ENCODE measurements at regions not wholly inside any gene's neighbourhood (a gene's known extent, or its start where the extent isn't known, plus 50 kb on each side); places are given as distances from the start of the nearest gene placed in this dataset.

DNA sequence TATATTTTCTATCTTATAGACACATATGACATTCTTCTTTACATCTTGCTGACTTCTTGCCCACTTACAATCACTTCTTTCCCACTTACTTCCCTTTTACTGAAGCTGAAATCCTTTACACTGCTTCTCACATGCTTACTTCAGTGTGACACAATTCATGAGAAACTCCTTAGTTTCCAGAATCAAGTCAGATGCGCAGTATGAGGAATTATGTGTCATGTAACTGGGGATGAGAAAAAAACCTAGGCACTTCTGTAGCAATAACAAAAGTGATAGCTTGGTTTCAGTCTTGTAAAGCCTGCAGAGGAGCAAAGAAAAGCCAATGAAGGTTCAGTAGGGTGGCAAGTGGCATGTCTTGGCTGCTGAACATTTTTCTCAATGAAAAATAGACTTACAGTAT is 566.2 kb upstream of the RGS18 start:
- TF ChIP-seq, protein P1, sequence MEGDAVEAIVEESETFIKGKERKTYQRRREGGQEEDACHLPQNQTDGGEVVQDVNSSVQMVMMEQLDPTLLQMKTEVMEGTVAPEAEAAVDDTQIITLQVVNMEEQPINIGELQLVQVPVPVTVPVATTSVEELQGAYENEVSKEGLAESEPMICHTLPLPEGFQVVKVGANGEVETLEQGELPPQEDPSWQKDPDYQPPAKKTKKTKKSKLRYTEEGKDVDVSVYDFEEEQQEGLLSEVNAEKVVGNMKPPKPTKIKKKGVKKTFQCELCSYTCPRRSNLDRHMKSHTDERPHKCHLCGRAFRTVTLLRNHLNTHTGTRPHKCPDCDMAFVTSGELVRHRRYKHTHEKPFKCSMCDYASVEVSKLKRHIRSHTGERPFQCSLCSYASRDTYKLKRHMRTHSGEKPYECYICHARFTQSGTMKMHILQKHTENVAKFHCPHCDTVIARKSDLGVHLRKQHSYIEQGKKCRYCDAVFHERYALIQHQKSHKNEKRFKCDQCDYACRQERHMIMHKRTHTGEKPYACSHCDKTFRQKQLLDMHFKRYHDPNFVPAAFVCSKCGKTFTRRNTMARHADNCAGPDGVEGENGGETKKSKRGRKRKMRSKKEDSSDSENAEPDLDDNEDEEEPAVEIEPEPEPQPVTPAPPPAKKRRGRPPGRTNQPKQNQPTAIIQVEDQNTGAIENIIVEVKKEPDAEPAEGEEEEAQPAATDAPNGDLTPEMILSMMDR (IDR thresholded peaks at IDR 0.05; ENCODE audit: poor library complexity, severe bottlenecking): no peak
- ATAC-seq (ENCODE audit: low read depth) (no peak), DNase-seq (ENCODE audit: low spot score) (no peak)
- H3K9me3 ChIP-seq (ENCODE audit: severe bottlenecking): no peaks in the 10 kb centered on the region
- no peak overlapping the region for H3K27ac ChIP-seq (ENCODE audit: poor library complexity, severe bottlenecking)
- H3K36me3 ChIP-seq (ENCODE audit: low read depth): no peaks in the 10 kb centered on the region
- H3K27me3 ChIP-seq (ENCODE audit: insufficient read depth, poor library complexity, severe bottlenecking): no peaks in the 10 kb centered on the region
- no peak overlapping the region for H3K4me3 ChIP-seq (ENCODE audit: severe bottlenecking)
- no peaks in the 10 kb centered on the region for H3K4me1 ChIP-seq (ENCODE audit: insufficient read depth, poor library complexity, severe bottlenecking)

DNA sequence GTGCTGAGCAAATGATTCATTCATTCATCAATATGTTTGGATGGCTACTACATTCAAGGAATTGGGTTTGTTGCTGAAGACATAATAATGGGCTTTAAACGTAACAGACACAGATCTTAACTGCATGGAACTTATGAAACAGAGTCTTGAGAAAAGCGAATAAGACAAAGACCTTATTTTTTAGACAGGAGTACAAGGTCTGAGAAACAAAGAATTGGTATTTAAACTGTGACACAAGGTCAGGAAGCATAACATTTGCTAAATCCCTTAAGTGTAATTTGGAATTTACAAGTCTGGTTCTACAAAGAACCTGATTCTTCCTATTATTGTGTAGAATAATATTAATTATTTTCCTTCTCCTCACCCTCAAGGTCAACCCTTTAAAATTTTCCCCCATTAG is 565.4 kb upstream of the RGS18 start:
- TF ChIP-seq, protein P1 (IDR thresholded peaks at IDR 0.05; ENCODE audit: poor library complexity, severe bottlenecking): no peak
- ATAC-seq (ENCODE audit: low read depth): no peak
- H3K27me3 ChIP-seq (ENCODE audit: insufficient read depth, poor library complexity, severe bottlenecking): no peaks in the 10 kb centered on the region
- DNase-seq (ENCODE audit: low spot score): no peak
- no peak overlapping the region for H3K4me3 ChIP-seq (ENCODE audit: severe bottlenecking)
- no peaks in the 10 kb centered on the region for H3K4me1 ChIP-seq (ENCODE audit: insufficient read depth, poor library complexity, severe bottlenecking)
- H3K36me3 ChIP-seq (ENCODE audit: low read depth): no peaks in the 10 kb centered on the region
- H3K27ac ChIP-seq (ENCODE audit: poor library complexity, severe bottlenecking): no peak overlapping the region
- H3K9me3 ChIP-seq (ENCODE audit: severe bottlenecking): no peaks in the 10 kb centered on the region

DNA sequence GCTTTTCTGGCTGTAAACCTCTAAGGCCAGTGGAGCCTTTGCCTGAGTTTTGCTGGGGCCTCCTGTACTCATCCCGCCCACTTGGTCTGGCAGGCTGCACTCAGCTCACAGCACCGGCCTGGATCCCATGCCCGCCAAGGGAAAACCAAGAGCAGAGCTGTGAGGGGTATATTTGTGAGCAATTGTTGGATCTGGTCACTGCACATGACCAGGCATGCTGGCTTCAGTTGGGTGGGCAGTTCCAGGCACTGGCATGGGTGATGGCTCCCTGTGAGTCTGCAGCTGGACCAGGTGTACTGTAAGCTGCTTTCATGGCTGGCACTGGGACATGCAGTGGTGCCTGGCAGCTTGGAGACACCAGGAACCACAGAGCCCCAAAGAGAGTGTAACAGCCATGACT is 563.1 kb upstream of the RGS18 start:
- H3K27ac ChIP-seq (ENCODE audit: poor library complexity, severe bottlenecking): no peak overlapping the region
- H3K36me3 ChIP-seq (ENCODE audit: low read depth): no peaks in the 10 kb centered on the region
- no peaks in the 10 kb centered on the region for H3K4me1 ChIP-seq (ENCODE audit: insufficient read depth, poor library complexity, severe bottlenecking)
- no peaks in the 10 kb centered on the region for H3K27me3 ChIP-seq (ENCODE audit: insufficient read depth, poor library complexity, severe bottlenecking)
- TF ChIP-seq, protein P1 (IDR thresholded peaks at IDR 0.05; ENCODE audit: poor library complexity, severe bottlenecking): no peak
- DNase-seq (ENCODE audit: low spot score): no peak
- no peaks in the 10 kb centered on the region for H3K9me3 ChIP-seq (ENCODE audit: severe bottlenecking)
- no peak for ATAC-seq (ENCODE audit: low read depth)
- no peak overlapping the region for H3K4me3 ChIP-seq (ENCODE audit: severe bottlenecking)

DNA sequence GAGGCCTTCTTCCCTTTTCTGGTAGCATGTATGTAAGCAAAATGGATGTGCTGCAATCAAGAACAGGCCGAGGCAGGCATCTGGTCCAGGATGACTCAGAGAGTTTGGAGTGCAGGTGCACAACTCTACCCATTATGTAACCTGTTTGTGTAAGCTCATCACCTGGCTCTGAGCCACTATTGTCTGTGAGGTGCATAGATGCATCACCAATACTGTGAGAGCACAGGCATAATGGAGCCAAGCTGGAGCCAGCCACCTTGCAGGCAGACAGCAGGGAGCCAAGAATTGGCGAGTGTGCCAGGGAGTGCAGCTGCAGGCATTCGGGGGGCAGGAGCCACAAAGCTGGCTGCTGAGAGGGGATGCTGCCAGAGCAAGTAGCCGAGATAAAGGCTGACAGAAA is 549.9 kb upstream of the RGS18 start:
- no peak overlapping the region for H3K4me3 ChIP-seq (ENCODE audit: severe bottlenecking)
- peaks cover 3% of the 10 kb centered on the region for H3K4me1 ChIP-seq (ENCODE audit: insufficient read depth, poor library complexity, severe bottlenecking)
- no peak overlapping the region for H3K27ac ChIP-seq (ENCODE audit: poor library complexity, severe bottlenecking)
- no peaks in the 10 kb centered on the region for H3K27me3 ChIP-seq (ENCODE audit: insufficient read depth, poor library complexity, severe bottlenecking)
- no peaks in the 10 kb centered on the region for H3K36me3 ChIP-seq (ENCODE audit: low read depth)
- ATAC-seq (ENCODE audit: low read depth) (peak; percentile 92), DNase-seq (ENCODE audit: low spot score) (peak; percentile 82)
- TF ChIP-seq, protein P1 (IDR thresholded peaks at IDR 0.05; ENCODE audit: poor library complexity, severe bottlenecking): no peak
- H3K9me3 ChIP-seq (ENCODE audit: severe bottlenecking): no peaks in the 10 kb centered on the region

DNA sequence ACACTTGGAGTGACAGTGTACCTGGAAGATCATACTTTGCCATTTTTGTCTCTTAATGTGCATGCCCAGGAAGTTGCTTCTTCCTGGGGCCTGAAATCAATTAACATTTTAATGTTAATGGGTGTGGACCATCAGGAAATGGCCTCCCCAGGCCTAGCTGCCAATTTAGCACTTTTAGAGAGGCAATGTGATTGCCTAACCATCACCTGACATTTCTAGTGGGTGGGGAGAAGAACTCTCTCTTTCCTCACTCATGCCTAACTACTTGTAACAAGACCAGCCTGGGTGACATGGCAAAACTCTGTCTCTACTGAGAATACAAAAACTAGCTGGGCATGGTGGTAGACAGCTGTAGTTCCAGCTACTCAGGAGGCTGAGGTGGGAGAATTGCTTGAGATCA is 549.0 kb upstream of the RGS18 start:
- TF ChIP-seq, protein P1 (IDR thresholded peaks at IDR 0.05; ENCODE audit: poor library complexity, severe bottlenecking): no peak
- Histone ChIP-seq H3K27ac (ENCODE audit: poor library complexity, severe bottlenecking) (no peak overlapping the region), H3K36me3 (ENCODE audit: low read depth) (no peaks in the 10 kb centered on the region), H3K4me3 (ENCODE audit: severe bottlenecking) (no peak overlapping the region), H3K9me3 (ENCODE audit: severe bottlenecking) (no peaks in the 10 kb centered on the region), H3K27me3 (ENCODE audit: insufficient read depth, poor library complexity, severe bottlenecking) (no peaks in the 10 kb centered on the region), H3K4me1 (ENCODE audit: insufficient read depth, poor library complexity, severe bottlenecking) (peaks cover 3% of the 10 kb centered on the region)
- ATAC-seq (ENCODE audit: low read depth) (no peak), DNase-seq (ENCODE audit: low spot score) (no peak)
